Mesothelial cell of epicardium (in vitro differentiated cells): ENCODE measurements at regions not wholly inside any gene's neighbourhood (a gene's known extent, or its start where the extent isn't known, plus 50 kb on each side); places are given as distances from the start of the nearest gene placed in this dataset.

Experiments
- DNase-seq, 2 experiments: peaks; one replicate each; pipeline ENCODE4 v3.0.0; 2021; ENCODE audit warnings: low spot score in 2 of 2; ENCODE audit not compliant: unreplicated experiment in 2 of 2
- H3K27ac Mint-ChIP-seq: 2 replicates; pipeline ENCODE4 v1.8.0; 2021; ENCODE audit warnings: mixed read lengths
- H3K27me3 Mint-ChIP-seq: 2 replicates; pipeline ENCODE4 v1.8.0; 2021; ENCODE audit warnings: low read depth, mixed read lengths
- H3K36me3 Mint-ChIP-seq: 2 replicates; pipeline ENCODE4 v1.8.0; 2021; ENCODE audit warnings: mixed read lengths
- H3K4me1 Mint-ChIP-seq: 2 replicates; pipeline ENCODE4 v1.8.0; 2021; ENCODE audit warnings: mixed read lengths
- H3K4me3 Mint-ChIP-seq: 2 replicates; pipeline ENCODE4 v1.8.0; 2021; ENCODE audit warnings: mild to moderate bottlenecking, moderate library complexity, mixed read lengths
- H3K9me3 Mint-ChIP-seq: 2 replicates; pipeline ENCODE4 v1.8.0; 2021; ENCODE audit warnings: mixed read lengths
- CTCF ChIP-seq: fragments of 200-600 bp; sonication (generic); IDR thresholded peaks from one replicate; pipeline ENCODE4 v1.5.0; 2021; ENCODE audit warnings: antibody characterized with exemption; ENCODE audit not compliant: unreplicated experiment

- Mint-ChIP-seq H3K4me3 (no peak overlapping the region), H3K36me3 (peaks cover 2% of the 10 kb centered on the region), H3K27me3 (no peaks in the 10 kb centered on the region), H3K9me3 (peaks cover 18% of the 10 kb centered on the region), H3K27ac (no peak overlapping the region), H3K4me1 (peaks cover 10% of the 10 kb centered on the region)
- no peak for TF ChIP-seq CTCF
- no peak for DNase-seq
Measured at GRCh38 chr7:40922316-40922670, 780.6 kb downstream of the INHBA start.

- H3K27me3 Mint-ChIP-seq: no peaks in the 10 kb centered on the region
- no peak overlapping the region for H3K27ac Mint-ChIP-seq
- peaks cover 15% of the 10 kb centered on the region for H3K9me3 Mint-ChIP-seq
- no peak for DNase-seq
- H3K4me1 Mint-ChIP-seq: peaks cover 10% of the 10 kb centered on the region
- H3K4me3 Mint-ChIP-seq: no peak overlapping the region
- TF ChIP-seq CTCF: no peak
- no peaks in the 10 kb centered on the region for H3K36me3 Mint-ChIP-seq
Measured at GRCh38 chr7:40921589-40922315, 781.1 kb downstream of the INHBA start.

- no peaks in the 10 kb centered on the region for H3K27me3 Mint-ChIP-seq
- no peaks in the 10 kb centered on the region for H3K36me3 Mint-ChIP-seq
- H3K27ac Mint-ChIP-seq: peak overlapping the region; percentile 70
- H3K4me1 Mint-ChIP-seq: peaks cover 10% of the 10 kb centered on the region
- no peak for DNase-seq
- H3K9me3 Mint-ChIP-seq: peaks cover 7% of the 10 kb centered on the region
- H3K4me3 Mint-ChIP-seq: no peak overlapping the region
- TF ChIP-seq CTCF: no peak
Measured at GRCh38 chr7:40918701-40919271, 784.0 kb downstream of the SUGCT start.

GRCh38 chr7:40916813-40917212 lies 782.0 kb downstream of the SUGCT start:
- Mint-ChIP-seq H3K27me3 (no peaks in the 10 kb centered on the region), H3K9me3 (no peaks in the 10 kb centered on the region), H3K36me3 (no peaks in the 10 kb centered on the region), H3K4me3 (no peak overlapping the region), H3K4me1 (peaks cover 10% of the 10 kb centered on the region), H3K27ac (no peak overlapping the region)
- no peak for DNase-seq
- TF ChIP-seq CTCF: no peak

- no peak overlapping the region for H3K27ac Mint-ChIP-seq
- H3K36me3 Mint-ChIP-seq: no peaks in the 10 kb centered on the region
- no peak for TF ChIP-seq CTCF
- no peak overlapping the region for H3K4me3 Mint-ChIP-seq
- no peak for DNase-seq
- no peaks in the 10 kb centered on the region for H3K27me3 Mint-ChIP-seq
- peaks cover under 1% of the 10 kb centered on the region for H3K9me3 Mint-ChIP-seq
- peaks cover 11% of the 10 kb centered on the region for H3K4me1 Mint-ChIP-seq
Measured at GRCh38 chr7:40915071-40915470, 780.3 kb downstream of the SUGCT start.
